Prostate gland (tissue), 2 donors: ENCODE measurements at regions not wholly inside any gene's neighbourhood (a gene's known extent, or its start where the extent isn't known, plus 50 kb on each side); places are given as distances from the start of the nearest gene placed in this dataset.

Source experiments
- CTCF ChIP-seq, 4 experiments: fragments of 200-600 bp in 2 of 4; fragments of 450-650 bp in 2 of 4; sonication (generic) in 2 of 4; IDR thresholded peaks; 1 replicate in 3 of 4; 2 replicates in 1 of 4; pipeline ENCODE4 v1.5.1; 2016 to 2019; ENCODE audit warnings: antibody characterized with exemption in 4 of 4, mild to moderate bottlenecking in 2 of 4, moderate library complexity in 2 of 4
- POLR2A ChIP-seq: fragments of 450-650 bp; IDR thresholded peaks from one replicate; pipeline ENCODE4 v1.6.1; 2016; ENCODE audit warnings: antibody characterized with exemption, mild to moderate bottlenecking
- POLR2AphosphoS5 ChIP-seq: sonication (generic); formaldehyde crosslinking; IDR thresholded peaks from one replicate; pipeline ENCODE4 v1.6.1; 2017; ENCODE audit warnings: antibody characterized with exemption

GRCh38 chr5:126108470-126108869, 314.7 kb upstream of the GRAMD2B start:
- TF ChIP-seq CTCF (IDR thresholded peaks at IDR 0.05) (no peak), POLR2A (no peak), POLR2AphosphoS5 (no peak)
